DND-41 (cell line): ENCODE measurements at regions not wholly inside any gene's neighbourhood (a gene's known extent, or its start where the extent isn't known, plus 50 kb on each side); places are given as distances from the start of the nearest gene placed in this dataset.

ENCODE experiments used
- ATAC-seq: fragments of 200-7000 bp; cut with Tn5 transposase; 3 replicates; pipeline ENCODE4 v1.9.1; 2021; ENCODE audit warnings: low read depth; ENCODE audit not compliant: insufficient read depth
- DNase-seq: peaks from one replicate; pipeline ENCODE4 v3.0.0-alpha.2; 2020
- H2AFZ ChIP-seq: 2 replicates; pipeline ENCODE4 v1.6.0; 2012; ENCODE audit warnings: low read depth, low read length
- H3K27ac ChIP-seq: 2 replicates; pipeline ENCODE4 v1.5.1; 2012; ENCODE audit warnings: low read length, inconsistent platforms
- H3K27me3 ChIP-seq: fragments of 200-600 bp; sonication (generic); 2 replicates; pipeline ENCODE4 v1.6.0; 2012; ENCODE audit warnings: low read length, mild to moderate bottlenecking, inconsistent platforms; ENCODE audit not compliant: insufficient read depth, poor library complexity
- H3K36me3 ChIP-seq: 2 replicates; pipeline ENCODE4 v1.5.1; 2012; ENCODE audit warnings: low read length, inconsistent platforms; ENCODE audit not compliant: insufficient read depth
- H3K4me1 ChIP-seq: 2 replicates; pipeline ENCODE4 v1.5.1; 2012; ENCODE audit warnings: mild to moderate bottlenecking, low read length; ENCODE audit not compliant: insufficient read depth
- H3K4me2 ChIP-seq: 2 replicates; pipeline ENCODE4 v1.6.0; 2012; ENCODE audit warnings: mild to moderate bottlenecking, moderate library complexity, low read length, inconsistent platforms; ENCODE audit not compliant: insufficient read depth
- H3K4me3 ChIP-seq, 2 experiments: fragments of 200-600 bp in 1 of 2; shearing (Covaris generic) in 1 of 2; 2 replicates each; pipeline ENCODE4 v1.5.1; 2012 to 2016; ENCODE audit warnings: inconsistent platforms in 2 of 2, low read length in 2 of 2, mild to moderate bottlenecking in 2 of 2, low read depth in 1 of 2, moderate library complexity in 1 of 2
- H3K79me2 ChIP-seq: 2 replicates; pipeline ENCODE4 v1.6.0; 2012; ENCODE audit warnings: low read length, inconsistent platforms; ENCODE audit not compliant: insufficient read depth
- H3K9ac ChIP-seq: 2 replicates; pipeline ENCODE4 v1.6.0; 2012; ENCODE audit warnings: low read depth, mild to moderate bottlenecking, inconsistent platforms, low read length, moderate library complexity
- H3K9me3 ChIP-seq: 2 replicates; pipeline ENCODE4 v1.5.1; 2012; ENCODE audit warnings: low read length, moderate library complexity, mild to moderate bottlenecking, inconsistent platforms; ENCODE audit not compliant: insufficient read depth, severe bottlenecking
- H4K20me1 ChIP-seq: 2 replicates; pipeline ENCODE4 v1.6.0; 2012; ENCODE audit warnings: low read length; ENCODE audit not compliant: insufficient read depth
- EZH2 ChIP-seq: IDR thresholded peaks from 3 replicates; pipeline ENCODE4 v1.6.1; 2012; ENCODE audit warnings: borderline replicate concordance, low read depth, mild to moderate bottlenecking, moderate library complexity, low read length, inconsistent platforms; ENCODE audit not compliant: severe bottlenecking
- TF ChIP-seq, protein P1 (sequence below): IDR thresholded peaks from 2 replicates; pipeline ENCODE4 v1.5.1; 2012; ENCODE audit warnings: borderline replicate concordance, low read length, moderate library complexity, mild to moderate bottlenecking; ENCODE audit not compliant: poor library complexity, severe bottlenecking; ENCODE audit errors: extremely low read depth

GRCh38 chr12:116366456-116366776 lies 88.9 kb upstream of the MED13L start:
- Histone ChIP-seq H3K9me3 (no peaks in the 10 kb centered on the region), H3K4me3 (no peak overlapping the region), H3K27ac (no peak overlapping the region), H3K27me3 (no peaks in the 10 kb centered on the region), H4K20me1 (no peaks in the 10 kb centered on the region), H3K36me3 (no peaks in the 10 kb centered on the region), H3K9ac (no peak overlapping the region), H3K4me1 (peaks cover 25% of the 10 kb centered on the region), H3K4me2 (no peak overlapping the region), H3K79me2 (no peaks in the 10 kb centered on the region), H2AFZ (no peak overlapping the region)
- TF ChIP-seq, protein P1, sequence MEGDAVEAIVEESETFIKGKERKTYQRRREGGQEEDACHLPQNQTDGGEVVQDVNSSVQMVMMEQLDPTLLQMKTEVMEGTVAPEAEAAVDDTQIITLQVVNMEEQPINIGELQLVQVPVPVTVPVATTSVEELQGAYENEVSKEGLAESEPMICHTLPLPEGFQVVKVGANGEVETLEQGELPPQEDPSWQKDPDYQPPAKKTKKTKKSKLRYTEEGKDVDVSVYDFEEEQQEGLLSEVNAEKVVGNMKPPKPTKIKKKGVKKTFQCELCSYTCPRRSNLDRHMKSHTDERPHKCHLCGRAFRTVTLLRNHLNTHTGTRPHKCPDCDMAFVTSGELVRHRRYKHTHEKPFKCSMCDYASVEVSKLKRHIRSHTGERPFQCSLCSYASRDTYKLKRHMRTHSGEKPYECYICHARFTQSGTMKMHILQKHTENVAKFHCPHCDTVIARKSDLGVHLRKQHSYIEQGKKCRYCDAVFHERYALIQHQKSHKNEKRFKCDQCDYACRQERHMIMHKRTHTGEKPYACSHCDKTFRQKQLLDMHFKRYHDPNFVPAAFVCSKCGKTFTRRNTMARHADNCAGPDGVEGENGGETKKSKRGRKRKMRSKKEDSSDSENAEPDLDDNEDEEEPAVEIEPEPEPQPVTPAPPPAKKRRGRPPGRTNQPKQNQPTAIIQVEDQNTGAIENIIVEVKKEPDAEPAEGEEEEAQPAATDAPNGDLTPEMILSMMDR, result no peak
- TF ChIP-seq EZH2, result no peak
- ATAC-seq (no peak), DNase-seq (no peak)

GRCh38 chr12:116366824-116367223 lies 89.3 kb upstream of the MED13L start:
- H3K4me1 ChIP-seq, result peaks cover 21% of the 10 kb centered on the region

GRCh38 chr12:116368196-116369194 lies 91.0 kb upstream of the MED13L start:
- TF ChIP-seq, protein P1, result no peak
- Histone ChIP-seq H3K27ac (0 out of 2 replicates have a peak overlapping the region, but pooled peaks have one; percentile 3), H3K27me3 (no peaks in the 10 kb centered on the region), H3K4me1 (peaks cover 11% of the 10 kb centered on the region), H3K36me3 (no peaks in the 10 kb centered on the region), H3K4me2 (no peak overlapping the region), H3K9ac (no peak overlapping the region), H3K9me3 (no peaks in the 10 kb centered on the region), H3K4me3 (no peak overlapping the region), H3K79me2 (no peaks in the 10 kb centered on the region), H2AFZ (no peak overlapping the region), H4K20me1 (no peaks in the 10 kb centered on the region)
- no peak for ATAC-seq
- no peak for DNase-seq

More at GRCh38 chr12:116366824-116367223, 89.3 kb upstream of the MED13L start:
- TF ChIP-seq, protein P1, result no peak
- no peak for TF ChIP-seq EZH2
- H3K4me3 ChIP-seq, result no peak overlapping the region
- H3K79me2 ChIP-seq, result no peaks in the 10 kb centered on the region
- H3K9me3 ChIP-seq, result no peaks in the 10 kb centered on the region
- no peaks in the 10 kb centered on the region for H3K27me3 ChIP-seq
- ATAC-seq, result no peak
- H4K20me1 ChIP-seq, result no peaks in the 10 kb centered on the region
- H2AFZ ChIP-seq, result no peak overlapping the region
- H3K36me3 ChIP-seq, result no peaks in the 10 kb centered on the region
- no peak overlapping the region for H3K4me2 ChIP-seq
- no peak overlapping the region for H3K9ac ChIP-seq
- peak overlapping the region; percentile 54; the same call in 1 of the 2 replicates for H3K27ac ChIP-seq
- DNase-seq, result no peak
